ENCODE measurements at regions not wholly inside any gene's neighbourhood (a gene's known extent, or its start where the extent isn't known, plus 50 kb on each side); places are given as distances from the start of the nearest gene placed in this dataset.

- BruUV-seq (replicated peaks) = no TSS peak
- Histone ChIP-seq H3K27me3 (ENCODE audit: control insufficient read depth in 2 of 2, insufficient read depth in 2 of 2, low read length in 2 of 2) (no peaks in the 10 kb centered on the region), H3K4me3 (replicated peaks in 1 of 3; ENCODE audit: insufficient read depth in 1 of 3, low read depth in 1 of 3, low read length in 3 of 3) (no peak overlapping the region), H3K9me1 (replicated peaks; ENCODE audit: control insufficient read depth, extremely low read depth, insufficient read depth, low read length) (no peaks in the 10 kb centered on the region), H3K27ac (ENCODE audit: insufficient read depth, low read depth, low read length) (no peak overlapping the region), H3K36me3 (ENCODE audit: control insufficient read depth in 2 of 2, extremely low read depth in 1 of 2, insufficient read depth in 2 of 2, low read length in 2 of 2) (no peaks in the 10 kb centered on the region), H3K4me1 (ENCODE audit: control insufficient read depth, extremely low read depth, insufficient read depth, low read length) (no peaks in the 10 kb centered on the region), H3K4me2 (ENCODE audit: insufficient read depth, low read length) (no peak overlapping the region), H3K9me3 (replicated peaks; ENCODE audit: control insufficient read depth, insufficient read depth, low read length) (no peaks in the 10 kb centered on the region), H4K20me1 (replicated peaks; ENCODE audit: control insufficient read depth, extremely low read depth, insufficient read depth, low read length) (no peaks in the 10 kb centered on the region), H3K79me2 (ENCODE audit: control insufficient read depth, insufficient read depth, low read length) (no peaks in the 10 kb centered on the region), H2AFZ (ENCODE audit: low read depth, low read length) (no peak overlapping the region), H3K9ac (replicated peaks; ENCODE audit: extremely low read depth, insufficient read depth, low read length) (no peak overlapping the region)
- FAIRE-seq (no peak), DNase-seq (ENCODE audit: low read depth, low spot score) (no peak)
- TF ChIP-seq CTCF (IDR thresholded peaks at IDR 0.05; ENCODE audit: extremely low read depth in 1 of 2, insufficient read depth in 1 of 2, low read depth in 1 of 2, low read length in 2 of 2) (no peak), GATA2 (IDR thresholded peaks at IDR 0.05; ENCODE audit: insufficient read depth, insufficient read length, low read depth, low read length) (no peak), MAX (IDR thresholded peaks at IDR 0.05; ENCODE audit: insufficient read depth, insufficient read length) (no peak), EZH2 (IDR thresholded peaks at IDR 0.05; ENCODE audit: borderline replicate concordance, low read depth, low read length, severe bottlenecking) (no peak)
- dilution Hi-C loops (cut with MboI; ENCODE audit: extremely low pct_ligation_motif_present, low sequenced_read_pairs) = no loop called here
- CTCF ChIA-PET = no interaction called here
- POLR2A ChIA-PET = no interaction called here
- intact Hi-C loops (cut with micrococcal nuclease) = no loop called here
Observed at GRCh38 chr5:17329571-17329970, 112.1 kb downstream of the BASP1 start.

DNA sequence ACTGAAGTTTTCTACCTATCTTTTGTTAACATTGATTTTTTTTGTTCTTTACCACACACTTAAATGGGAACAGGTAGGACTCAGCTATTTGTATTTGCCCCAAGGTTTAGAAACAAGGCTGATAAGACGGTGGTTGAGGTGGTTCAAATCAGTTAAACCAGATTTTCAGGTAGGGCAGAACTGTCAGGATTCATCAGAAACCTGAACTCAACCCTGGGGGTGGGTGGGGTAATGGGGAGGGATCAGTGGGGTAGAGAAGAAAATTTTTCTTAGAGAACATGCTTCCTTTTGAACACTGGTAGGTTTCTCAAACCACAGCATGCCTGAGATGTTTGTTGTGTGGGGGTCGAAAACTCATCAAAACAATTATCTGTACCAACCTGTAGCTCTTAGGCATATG lies 113.0 kb downstream of the BASP1 start:
- no peaks in the 10 kb centered on the region for H3K4me1 ChIP-seq (ENCODE audit: control insufficient read depth, extremely low read depth, insufficient read depth, low read length)
- intact Hi-C loops (cut with micrococcal nuclease) (no loop called here), dilution Hi-C loops (cut with MboI; ENCODE audit: extremely low pct_ligation_motif_present, low sequenced_read_pairs) (no loop called here)
- no peak overlapping the region for H3K4me3 ChIP-seq (replicated peaks in 1 of 3; ENCODE audit: insufficient read depth in 1 of 3, low read depth in 1 of 3, low read length in 3 of 3)
- no peaks in the 10 kb centered on the region for H3K36me3 ChIP-seq (ENCODE audit: control insufficient read depth in 2 of 2, extremely low read depth in 1 of 2, insufficient read depth in 2 of 2, low read length in 2 of 2)
- H3K4me2 ChIP-seq (ENCODE audit: insufficient read depth, low read length) = no peak overlapping the region
- no peaks in the 10 kb centered on the region for H3K9me1 ChIP-seq (replicated peaks; ENCODE audit: control insufficient read depth, extremely low read depth, insufficient read depth, low read length)
- H3K27me3 ChIP-seq (ENCODE audit: control insufficient read depth in 2 of 2, insufficient read depth in 2 of 2, low read length in 2 of 2) = no peaks in the 10 kb centered on the region
- FAIRE-seq = no peak
- no peak for TF ChIP-seq MYC (IDR thresholded peaks at IDR 0.05; ENCODE audit: low read depth, low read length)
- no peak for TF ChIP-seq GATA2 (IDR thresholded peaks at IDR 0.05; ENCODE audit: insufficient read depth, insufficient read length, low read depth, low read length)
- no peak for TF ChIP-seq JUN (IDR thresholded peaks at IDR 0.05; ENCODE audit: borderline replicate concordance, insufficient read depth, insufficient read length, low read depth)
- TF ChIP-seq MAX (IDR thresholded peaks at IDR 0.05; ENCODE audit: insufficient read depth, insufficient read length) = no peak
- no peak for TF ChIP-seq POLR2A (IDR thresholded peaks at IDR 0.05; ENCODE audit: low read depth, low read length)
- TF ChIP-seq FOS (IDR thresholded peaks at IDR 0.05; ENCODE audit: borderline replicate concordance, insufficient read depth, low read length) = no peak
- no peak for TF ChIP-seq POLR2AphosphoS5 (IDR thresholded peaks at IDR 0.05; ENCODE audit: insufficient read depth, low read depth, low read length)
- no peak for TF ChIP-seq CTCF (IDR thresholded peaks at IDR 0.05; ENCODE audit: extremely low read depth in 1 of 2, insufficient read depth in 1 of 2, low read depth in 1 of 2, low read length in 2 of 2)
- TF ChIP-seq EZH2 (IDR thresholded peaks at IDR 0.05; ENCODE audit: borderline replicate concordance, low read depth, low read length, severe bottlenecking) = no peak
- BruUV-seq (replicated peaks) = no TSS peak
- no peak overlapping the region for H3K9ac ChIP-seq (replicated peaks; ENCODE audit: extremely low read depth, insufficient read depth, low read length)
- no peak overlapping the region for H3K27ac ChIP-seq (ENCODE audit: insufficient read depth, low read depth, low read length)
- no peaks in the 10 kb centered on the region for H3K79me2 ChIP-seq (ENCODE audit: control insufficient read depth, insufficient read depth, low read length)
- POLR2A ChIA-PET = no interaction called here
- no peaks in the 10 kb centered on the region for H4K20me1 ChIP-seq (replicated peaks; ENCODE audit: control insufficient read depth, extremely low read depth, insufficient read depth, low read length)
- H2AFZ ChIP-seq (ENCODE audit: low read depth, low read length) = no peak overlapping the region
- CTCF ChIA-PET = no interaction called here
- no peak for DNase-seq (ENCODE audit: low read depth, low spot score)
- no peaks in the 10 kb centered on the region for H3K9me3 ChIP-seq (replicated peaks; ENCODE audit: control insufficient read depth, insufficient read depth, low read length)
